BJ (cell line): ENCODE measurements at regions not wholly inside any gene's neighbourhood (a gene's known extent, or its start where the extent isn't known, plus 50 kb on each side); places are given as distances from the start of the nearest gene placed in this dataset.

Source experiments
- CTCF ChIA-PET: fragments of 350-600 bp; formaldehyde crosslinking; extraction: SDS; loops from one replicate; lab custom pipeline; 2021; ENCODE audit warnings: antibody characterized with exemption, inconsistent platforms; lab: Yijun Ruan, JAX
- POLR2A ChIA-PET: fragments of 300-600 bp; sonication (Branson Sonifier 250); formaldehyde crosslinking; extraction: SDS; loops from one replicate; lab custom pipeline; 2021; ENCODE audit warnings: antibody characterized with exemption; lab: Charles Lee
- DNase-seq: peaks from one replicate; pipeline ENCODE4 v3.0.0-alpha.2; 2011; ENCODE audit warnings: low read depth
- H3K27me3 ChIP-seq: 2 replicates; pipeline ENCODE4 v1.6.0; 2011; ENCODE audit warnings: low read length; ENCODE audit not compliant: control insufficient read depth, insufficient read depth
- H3K36me3 ChIP-seq: 2 replicates; pipeline ENCODE4 v1.5.1; 2011; ENCODE audit warnings: low read length; ENCODE audit not compliant: control insufficient read depth, insufficient read depth
- H3K4me3 ChIP-seq: 2 replicates; pipeline ENCODE4 v1.5.1; 2011; ENCODE audit warnings: low read depth, mild to moderate bottlenecking, control low read depth, low read length
- TF ChIP-seq, protein P1 (sequence below): IDR thresholded peaks from 2 replicates; pipeline ENCODE4 v1.5.1; 2011; ENCODE audit warnings: low read depth, mild to moderate bottlenecking, control low read depth, inconsistent platforms, low read length, moderate library complexity; ENCODE audit not compliant: insufficient read depth

DNA sequence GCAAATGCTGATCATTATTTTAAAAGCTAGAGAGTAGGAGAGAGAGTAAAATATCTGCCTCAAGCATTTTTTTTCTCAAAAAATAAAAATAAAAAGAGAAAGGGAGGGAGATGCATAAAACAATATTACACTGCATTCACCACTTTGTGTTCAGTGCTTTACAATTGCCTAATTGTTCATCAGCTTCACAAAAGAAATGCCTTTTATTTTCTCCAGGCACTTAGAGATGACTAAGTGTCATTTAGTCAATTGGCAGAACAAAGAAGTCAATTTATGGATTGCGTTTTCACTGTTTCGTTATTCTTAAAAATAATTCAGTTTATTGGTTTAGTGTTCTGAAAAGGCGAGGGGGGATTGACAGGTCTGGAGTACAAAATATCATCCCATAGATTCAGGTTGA, 232.5 kb upstream of the CCNH start:
- no peak overlapping the region for H3K4me3 ChIP-seq
- TF ChIP-seq, protein P1, sequence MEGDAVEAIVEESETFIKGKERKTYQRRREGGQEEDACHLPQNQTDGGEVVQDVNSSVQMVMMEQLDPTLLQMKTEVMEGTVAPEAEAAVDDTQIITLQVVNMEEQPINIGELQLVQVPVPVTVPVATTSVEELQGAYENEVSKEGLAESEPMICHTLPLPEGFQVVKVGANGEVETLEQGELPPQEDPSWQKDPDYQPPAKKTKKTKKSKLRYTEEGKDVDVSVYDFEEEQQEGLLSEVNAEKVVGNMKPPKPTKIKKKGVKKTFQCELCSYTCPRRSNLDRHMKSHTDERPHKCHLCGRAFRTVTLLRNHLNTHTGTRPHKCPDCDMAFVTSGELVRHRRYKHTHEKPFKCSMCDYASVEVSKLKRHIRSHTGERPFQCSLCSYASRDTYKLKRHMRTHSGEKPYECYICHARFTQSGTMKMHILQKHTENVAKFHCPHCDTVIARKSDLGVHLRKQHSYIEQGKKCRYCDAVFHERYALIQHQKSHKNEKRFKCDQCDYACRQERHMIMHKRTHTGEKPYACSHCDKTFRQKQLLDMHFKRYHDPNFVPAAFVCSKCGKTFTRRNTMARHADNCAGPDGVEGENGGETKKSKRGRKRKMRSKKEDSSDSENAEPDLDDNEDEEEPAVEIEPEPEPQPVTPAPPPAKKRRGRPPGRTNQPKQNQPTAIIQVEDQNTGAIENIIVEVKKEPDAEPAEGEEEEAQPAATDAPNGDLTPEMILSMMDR = no peak
- POLR2A ChIA-PET = no interaction called here
- no peaks in the 10 kb centered on the region for H3K36me3 ChIP-seq
- H3K27me3 ChIP-seq = no peaks in the 10 kb centered on the region
- no peak for DNase-seq
- CTCF ChIA-PET = no interaction called here

DNA sequence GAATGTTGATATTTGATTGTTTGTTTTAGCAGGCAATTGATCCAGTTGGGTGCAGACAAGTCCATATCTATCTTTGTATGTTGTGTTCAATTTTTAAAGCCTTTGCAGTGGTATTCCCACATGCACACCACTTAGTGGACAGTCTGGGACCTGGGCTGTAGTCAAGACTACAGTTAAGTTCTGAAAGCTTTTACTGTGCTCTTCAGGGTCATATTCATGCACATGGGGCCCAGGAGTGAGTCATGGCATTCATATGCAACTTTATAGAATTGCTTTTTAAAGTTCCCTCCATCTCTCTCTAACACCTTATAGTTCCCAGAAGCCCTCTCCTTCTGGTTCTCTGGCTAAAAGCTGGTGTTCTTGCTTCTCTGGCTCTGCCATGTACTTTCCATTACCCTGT, 228.2 kb upstream of the CCNH start:
- TF ChIP-seq, protein P1 = no peak
- ChIA-PET POLR2A (no interaction called here), CTCF (no interaction called here)
- no peaks in the 10 kb centered on the region for H3K27me3 ChIP-seq
- DNase-seq = no peak
- H3K4me3 ChIP-seq = no peak overlapping the region
- H3K36me3 ChIP-seq = no peaks in the 10 kb centered on the region

DNA sequence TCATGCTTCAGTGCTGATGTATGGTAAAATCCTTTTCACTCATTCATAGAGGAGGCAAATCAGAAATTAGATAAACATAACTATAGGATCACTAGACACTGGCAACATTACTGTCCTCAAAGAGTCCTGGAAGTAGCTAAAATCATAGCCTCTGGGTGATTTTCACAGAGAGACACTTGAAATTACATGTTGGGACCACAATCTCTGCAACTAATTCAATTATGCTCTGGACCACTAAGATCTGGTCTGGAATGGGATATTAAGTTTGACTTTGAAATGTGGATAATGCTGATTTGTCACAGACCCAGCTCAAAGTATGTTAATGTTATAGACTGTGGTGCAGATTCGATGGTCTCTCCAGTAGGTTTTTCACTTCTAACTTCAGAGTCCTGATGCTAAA, 214.6 kb upstream of the CCNH start:
- no peaks in the 10 kb centered on the region for H3K36me3 ChIP-seq
- no peak overlapping the region for H3K4me3 ChIP-seq
- TF ChIP-seq, protein P1 = no peak
- no peak for DNase-seq
- no peaks in the 10 kb centered on the region for H3K27me3 ChIP-seq
- ChIA-PET CTCF (no interaction called here), POLR2A (no interaction called here)

DNA sequence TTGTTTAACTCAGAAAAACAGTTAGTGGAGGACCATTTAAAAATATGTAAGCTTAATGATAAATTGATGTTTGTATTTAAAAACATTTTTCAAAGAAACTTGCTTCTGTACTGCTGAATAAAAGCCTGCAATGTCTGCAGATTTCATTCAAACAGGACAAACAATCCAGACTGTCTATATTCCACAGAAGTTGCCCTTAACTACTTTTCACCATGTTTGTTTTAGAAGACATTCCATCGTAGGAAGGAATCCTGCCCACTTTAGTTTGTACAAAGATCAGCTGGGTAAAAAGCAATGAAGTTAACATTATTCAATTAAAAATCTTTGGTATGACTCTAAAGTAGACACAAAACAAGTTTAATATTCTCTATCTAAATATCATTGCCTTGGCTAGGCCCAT, 195.7 kb upstream of the CCNH start:
- ChIA-PET CTCF (no interaction called here), POLR2A (no interaction called here)
- TF ChIP-seq, protein P1 = no peak
- H3K36me3 ChIP-seq = no peaks in the 10 kb centered on the region
- DNase-seq = no peak
- H3K27me3 ChIP-seq = no peaks in the 10 kb centered on the region
- no peak overlapping the region for H3K4me3 ChIP-seq

DNA sequence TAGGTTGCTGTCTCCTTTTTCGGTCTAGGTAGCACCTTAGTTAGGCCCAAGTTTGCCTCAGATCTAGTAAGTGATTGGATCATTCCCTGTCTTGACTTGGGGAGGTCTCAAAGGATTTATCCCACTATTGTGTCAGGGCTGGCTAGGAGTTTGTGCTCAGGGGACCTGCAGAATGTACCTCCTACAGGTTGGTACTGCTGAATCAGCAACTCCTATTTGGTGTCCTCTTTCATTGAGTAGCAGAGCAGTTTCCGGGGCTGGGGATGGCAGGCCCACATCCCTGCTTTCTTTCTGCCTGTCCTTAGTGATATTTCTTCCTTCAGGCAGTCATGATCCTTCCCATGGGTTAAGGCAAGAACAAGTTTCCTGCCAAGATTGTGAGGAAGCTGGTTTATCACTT, 192.9 kb upstream of the CCNH start:
- ChIA-PET CTCF (no interaction called here), POLR2A (no interaction called here)
- DNase-seq = no peak
- Histone ChIP-seq H3K27me3 (no peaks in the 10 kb centered on the region), H3K36me3 (no peaks in the 10 kb centered on the region), H3K4me3 (no peak overlapping the region)
- TF ChIP-seq, protein P1 = no peak
